Right lobe of liver (tissue), 6 donors: ENCODE measurements at regions not wholly inside any gene's neighbourhood (a gene's known extent, or its start where the extent isn't known, plus 50 kb on each side); places are given as distances from the start of the nearest gene placed in this dataset.

Source experiments
- ATAC-seq, 4 donors: fragments of 200-7000 bp; cut with Tn5 transposase; one replicate each; pipeline ENCODE4 v1.9.1; 2020; ENCODE audit warnings: mild to moderate bottlenecking in 4 of 4, moderate library complexity in 4 of 4
- DNase-seq, 3 donors: peaks; one replicate each; pipeline ENCODE4 v3.0.0-alpha.2; 2020
- H3K27ac ChIP-seq, 3 donors: fragments of 200-600 bp; one replicate each; pipeline ENCODE4 v1.8.0; 2022
- H3K27me3 ChIP-seq, 2 donors: fragments of 200-600 bp; one replicate each; pipeline ENCODE4 v1.8.0; 2022
- H3K36me3 ChIP-seq, 4 donors: fragments of 200-600 bp; sonication (generic) in 1 of 4; one replicate each; pipeline versions ENCODE4 v1.5.1 to v1.8.0; 2017 to 2022; ENCODE audit warnings: control low read depth in 1 of 4
- H3K4me1 ChIP-seq, 4 donors: fragments of 200-600 bp; sonication (generic) in 1 of 4; one replicate each; pipeline versions ENCODE4 v1.5.1 to v1.8.0; 2017 to 2022; ENCODE audit warnings: control low read depth in 1 of 4
- H3K4me3 ChIP-seq, 3 donors: fragments of 200-600 bp; one replicate each; pipeline ENCODE4 v1.8.0; 2022
- H3K9me3 ChIP-seq, 4 donors: fragments of 200-600 bp; sonication (generic) in 1 of 4; one replicate each; pipeline versions ENCODE4 v1.5.1 to v1.8.0; 2017 to 2022; ENCODE audit warnings: control low read depth in 1 of 4
- CTCF ChIP-seq, 4 donors: fragments of 200-600 bp in 3 of 4; fragments of 450-650 bp in 1 of 4; IDR thresholded peaks; one replicate each; pipeline versions ENCODE4 v1.5.1 to v1.8.0; 2016 to 2022; ENCODE audit warnings: antibody characterized with exemption in 4 of 4, mild to moderate bottlenecking in 2 of 4
- POLR2A ChIP-seq: fragments of 450-650 bp; IDR thresholded peaks from one replicate; pipeline ENCODE4 v1.6.1; 2017; ENCODE audit warnings: antibody characterized with exemption, mild to moderate bottlenecking
- WGBS: methylation state at CpG from one replicate; pipeline ENCODE4 v1.1.6; 2018; ENCODE audit warnings: low coverage, low lambda C conversion rate; ENCODE audit not compliant: insufficient coverage; ENCODE audit errors: missing lambda C conversion rate; 5-methylcytosine and 5-hydroxymethylcytosine counted together
- intact Hi-C, 2 donors: fragments of 100-400 bp; cut with DNase I; formaldehyde crosslinking; loops; one replicate each; pipeline versions ENCODE4 v1.11.2 to v1.14.1; 2022
- donor health status: DM: no; HTN: yes; CAD: no.
- donor health status: DM: no; HTN: no; CAD: no.
- donor health status: DM: no; HTN: no; CAD: no.
- donor health status: DM: no; HTN: yes; CAD: no.
- donor health status: DM: no; HTN: yes; CAD: no.

GRCh38 chr20:40848526-40848925 is 159.5 kb upstream of the MAFB start:
- Histone ChIP-seq H3K4me3 (no peak overlapping the region), H3K36me3 (no peaks in the 10 kb centered on the region), H3K9me3 (no peaks in the 10 kb centered on the region), H3K27ac (no peak overlapping the region), H3K27me3 (no peaks in the 10 kb centered on the region), H3K4me1 (no peaks in the 10 kb centered on the region)
- no peak for TF ChIP-seq CTCF (IDR thresholded peaks at IDR 0.05)
- no peak for TF ChIP-seq POLR2A
- ATAC-seq (no peak), DNase-seq (no peak)
- no CpG with 5 or more reads among the region's 9 CpGs for WGBS
- intact Hi-C loops, result no loop called here

GRCh38 chr20:40849456-40849855 is 160.4 kb upstream of the MAFB start:
- Histone ChIP-seq H3K27me3 (no peaks in the 10 kb centered on the region), H3K4me1 (no peaks in the 10 kb centered on the region), H3K27ac (no peak overlapping the region), H3K4me3 (no peak overlapping the region), H3K9me3 (no peaks in the 10 kb centered on the region), H3K36me3 (no peaks in the 10 kb centered on the region)
- intact Hi-C loops, result no loop called here
- ATAC-seq, result no peak
- TF ChIP-seq CTCF (IDR thresholded peaks at IDR 0.05) (no peak), POLR2A (no peak)
- no peak for DNase-seq

GRCh38 chr20:40851051-40851450 is 162.0 kb upstream of the MAFB start:
- no peaks in the 10 kb centered on the region for H3K36me3 ChIP-seq
- no peak for DNase-seq
- H3K4me1 ChIP-seq, result no peaks in the 10 kb centered on the region
- no peak overlapping the region for H3K27ac ChIP-seq
- ATAC-seq, result no peak
- TF ChIP-seq CTCF (IDR thresholded peaks at IDR 0.05), result no peak
- TF ChIP-seq POLR2A, result no peak
- 68% methylated on average over 5 of the region's 5 CpGs for WGBS
- no peaks in the 10 kb centered on the region for H3K27me3 ChIP-seq
- no peak overlapping the region for H3K4me3 ChIP-seq
- intact Hi-C loops, result no loop called here
- no peaks in the 10 kb centered on the region for H3K9me3 ChIP-seq

GRCh38 chr20:40855269-40855668 is 166.2 kb upstream of the MAFB start:
- Histone ChIP-seq H3K27ac (no peak overlapping the region), H3K4me1 (no peaks in the 10 kb centered on the region), H3K4me3 (no peak overlapping the region), H3K9me3 (no peaks in the 10 kb centered on the region), H3K27me3 (no peaks in the 10 kb centered on the region), H3K36me3 (no peaks in the 10 kb centered on the region)
- TF ChIP-seq CTCF (IDR thresholded peaks at IDR 0.05) (no peak), POLR2A (no peak)
- WGBS, result 88% methylated on average over 1 of the region's 1 CpG
- DNase-seq (no peak), ATAC-seq (no peak)
- intact Hi-C loops, result no loop called here

- DNase-seq (no peak), ATAC-seq (no peak)
- TF ChIP-seq CTCF (IDR thresholded peaks at IDR 0.05), result no peak
- TF ChIP-seq POLR2A, result no peak
- intact Hi-C loops, result no loop called here
- Histone ChIP-seq H3K27ac (no peak overlapping the region), H3K4me1 (no peaks in the 10 kb centered on the region), H3K27me3 (no peaks in the 10 kb centered on the region), H3K36me3 (no peaks in the 10 kb centered on the region), H3K9me3 (no peaks in the 10 kb centered on the region), H3K4me3 (no peak overlapping the region)
- 71% methylated on average over 3 of the region's 5 CpGs for WGBS
These were observed 167.6 kb upstream of the MAFB start for GRCh38 chr20:40856653-40857052.
